Esophagus squamous epithelium (tissue), 4 donors: ENCODE measurements at regions not wholly inside any gene's neighbourhood (a gene's known extent, or its start where the extent isn't known, plus 50 kb on each side); places are given as distances from the start of the nearest gene placed in this dataset.

Source experiments
- CTCF ChIP-seq, 6 experiments: fragments of 450-650 bp in 4 of 6; fragments of 200-600 bp in 2 of 6; sonication (generic) in 2 of 6; IDR thresholded peaks; one replicate each; pipeline ENCODE4 v1.5.1; 2016 to 2019; ENCODE audit warnings: antibody characterized with exemption in 6 of 6, mild to moderate bottlenecking in 4 of 6, moderate library complexity in 4 of 6
- POLR2A ChIP-seq, 4 donors: fragments of 450-650 bp; IDR thresholded peaks; one replicate each; pipeline ENCODE4 v1.6.1; 2017; ENCODE audit warnings: antibody characterized with exemption in 4 of 4, mild to moderate bottlenecking in 4 of 4, moderate library complexity in 3 of 4

GRCh38 chr15:70314018-70314354, 216.3 kb upstream of the TLE3 start:
- TF ChIP-seq CTCF (IDR thresholded peaks at IDR 0.05): no peak
- TF ChIP-seq POLR2A (IDR thresholded peaks at IDR 0.05): no peak
